ENCODE measurements at regions not wholly inside any gene's neighbourhood (a gene's known extent, or its start where the extent isn't known, plus 50 kb on each side); places are given as distances from the start of the nearest gene placed in this dataset.

- TF ChIP-seq CTBP2 (IDR thresholded peaks at IDR 0.05; ENCODE audit: borderline replicate concordance, insufficient read depth, insufficient read length, low read length), result no peak
- no peak for TF ChIP-seq CTCF (IDR thresholded peaks at IDR 0.05; ENCODE audit: control extremely low read depth in 1 of 3, insufficient read depth in 1 of 3, low read depth in 1 of 3, low read length in 3 of 3)
- TF ChIP-seq SP1 (IDR thresholded peaks at IDR 0.05; ENCODE audit: low read depth, low read length), result no peak
- no peak for TF ChIP-seq EP300 (IDR thresholded peaks at IDR 0.05; ENCODE audit: borderline replicate concordance in 1 of 2, low read depth in 2 of 2, low read length in 2 of 2)
- no peak for TF ChIP-seq ZNF274 (IDR thresholded peaks at IDR 0.05; ENCODE audit: borderline replicate concordance, extremely low read depth, low read length)
- no peak for TF ChIP-seq RNF2 (IDR thresholded peaks at IDR 0.05; ENCODE audit: borderline replicate concordance, low read depth, low read length, missing control alignments, poor library complexity, severe bottlenecking)
These were observed 182.2 kb downstream of the VCY1B start (continued) for GRCh38 chrY:14238277-14238676.
